Lung (tissue), 12 donors: ENCODE measurements at regions not wholly inside any gene's neighbourhood (a gene's known extent, or its start where the extent isn't known, plus 50 kb on each side); places are given as distances from the start of the nearest gene placed in this dataset. TPM values are rescaled to one million over a fixed set of nuclear protein-coding genes. Genes with fewer than 3 reads are reported as not detected.
"Not testable (repeated sequence)": the region's sequence is repeated elsewhere in the genome, so short reads cannot be mapped to it uniquely, and the experiment has no call there.

Experiments used
- ATAC-seq: fragments of 200-7000 bp; cut with Tn5 transposase; one replicate; pipeline ENCODE4 v1.9.1; 2020; ENCODE audit warnings: moderate number of reproducible peaks; ENCODE audit not compliant: insufficient read depth, low FRiP score
- DNase-seq, 3 donors: peaks; one replicate each; pipeline ENCODE4 v3.0.0-alpha.2; 2013 to 2017
- H3K27ac ChIP-seq, 2 donors: one replicate each; pipeline ENCODE4 v1.5.1; 2013; ENCODE audit warnings: mild to moderate bottlenecking in 2 of 2, moderate library complexity in 2 of 2, control low read depth in 1 of 2, inconsistent platforms in 1 of 2, low read depth in 1 of 2, low read length in 1 of 2
- H3K27me3 ChIP-seq, 3 donors: one replicate each; pipeline ENCODE4 v1.5.1; 2013; ENCODE audit warnings: low read length in 2 of 3; ENCODE audit not compliant: control insufficient read depth in 3 of 3, insufficient read depth in 3 of 3
- H3K36me3 ChIP-seq, 4 donors: one replicate each; pipeline ENCODE4 v1.5.1; 2013; ENCODE audit warnings: low read length in 4 of 4, mild to moderate bottlenecking in 1 of 4, moderate library complexity in 1 of 4; ENCODE audit not compliant: control insufficient read depth in 4 of 4, insufficient read depth in 4 of 4
- H3K4me1 ChIP-seq, 5 donors: one replicate each; pipeline ENCODE4 v1.5.1; 2013; ENCODE audit warnings: low read length in 5 of 5, mild to moderate bottlenecking in 2 of 5, moderate library complexity in 1 of 5; ENCODE audit not compliant: control insufficient read depth in 5 of 5, insufficient read depth in 5 of 5
- H3K4me3 ChIP-seq: one replicate; pipeline ENCODE4 v1.5.1; 2013; ENCODE audit warnings: mild to moderate bottlenecking, control low read depth, moderate library complexity
- H3K9ac ChIP-seq, 2 donors: one replicate each; pipeline ENCODE4 v1.5.1; 2013; ENCODE audit warnings: low read length in 2 of 2, control low read depth in 1 of 2; ENCODE audit not compliant: insufficient read depth in 1 of 2
- H3K9me3 ChIP-seq, 4 donors: one replicate each; pipeline ENCODE4 v1.5.1; 2013; ENCODE audit warnings: low read length in 3 of 4, mild to moderate bottlenecking in 1 of 4, moderate library complexity in 1 of 4; ENCODE audit not compliant: control insufficient read depth in 4 of 4, insufficient read depth in 3 of 4
- WGBS, 2 donors: extraction: QIAGEN DNeasy Blood & Tissue Kit; methylation state at CpG; one replicate each; pipeline ENCODE4 v1.1.7; 2013; 5-methylcytosine and 5-hydroxymethylcytosine counted together
- small RNA-seq: library from RNA; depleted of rRNA; stranded (forward); fragments of <200 nt; gene quantifications from one replicate; pipeline ENCODE3, GENCODE V24; 2014; ENCODE audit warnings: low replicate concordance
- TF ChIP-seq, protein P1 (sequence below): IDR thresholded peaks from 2 replicates; pipeline ENCODE4 v1.5.1; 2012; ENCODE audit warnings: mild to moderate bottlenecking; ENCODE audit errors: control extremely low read depth, extremely low read depth
- donor health status: control.
- donor health status: control.
- donor health status: Bipolar disorder and iron deficiency.
- donor health status: healthy.
- donor health status: DM: yes; HTN: yes; CAD: no.

DNA sequence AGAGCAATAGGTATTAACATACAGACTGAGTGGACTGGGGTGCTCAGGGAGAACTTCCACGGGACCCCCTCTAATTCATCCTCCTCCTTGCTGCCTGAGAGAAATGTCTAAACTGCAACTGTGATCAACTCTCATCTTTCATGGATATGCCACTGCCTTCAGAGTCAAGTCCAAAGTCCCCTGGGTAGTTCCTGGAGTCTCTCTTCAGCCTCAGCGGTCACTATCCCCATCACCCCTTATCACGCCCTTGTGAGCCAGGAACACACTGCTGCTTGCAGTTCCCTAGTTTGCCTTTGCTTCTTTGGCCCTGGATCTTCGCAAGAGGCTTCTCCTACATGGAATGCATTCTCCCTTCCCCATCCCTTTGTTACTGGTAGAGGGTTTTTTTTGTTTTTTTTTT lies 58.7 kb upstream of the AUTS2 start:
- TF ChIP-seq, protein P1, sequence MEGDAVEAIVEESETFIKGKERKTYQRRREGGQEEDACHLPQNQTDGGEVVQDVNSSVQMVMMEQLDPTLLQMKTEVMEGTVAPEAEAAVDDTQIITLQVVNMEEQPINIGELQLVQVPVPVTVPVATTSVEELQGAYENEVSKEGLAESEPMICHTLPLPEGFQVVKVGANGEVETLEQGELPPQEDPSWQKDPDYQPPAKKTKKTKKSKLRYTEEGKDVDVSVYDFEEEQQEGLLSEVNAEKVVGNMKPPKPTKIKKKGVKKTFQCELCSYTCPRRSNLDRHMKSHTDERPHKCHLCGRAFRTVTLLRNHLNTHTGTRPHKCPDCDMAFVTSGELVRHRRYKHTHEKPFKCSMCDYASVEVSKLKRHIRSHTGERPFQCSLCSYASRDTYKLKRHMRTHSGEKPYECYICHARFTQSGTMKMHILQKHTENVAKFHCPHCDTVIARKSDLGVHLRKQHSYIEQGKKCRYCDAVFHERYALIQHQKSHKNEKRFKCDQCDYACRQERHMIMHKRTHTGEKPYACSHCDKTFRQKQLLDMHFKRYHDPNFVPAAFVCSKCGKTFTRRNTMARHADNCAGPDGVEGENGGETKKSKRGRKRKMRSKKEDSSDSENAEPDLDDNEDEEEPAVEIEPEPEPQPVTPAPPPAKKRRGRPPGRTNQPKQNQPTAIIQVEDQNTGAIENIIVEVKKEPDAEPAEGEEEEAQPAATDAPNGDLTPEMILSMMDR: no peak
- 92 to 96% methylated on average over 4 of the region's 4 CpGs for WGBS, 2 donors
- no peak for ATAC-seq

DNA sequence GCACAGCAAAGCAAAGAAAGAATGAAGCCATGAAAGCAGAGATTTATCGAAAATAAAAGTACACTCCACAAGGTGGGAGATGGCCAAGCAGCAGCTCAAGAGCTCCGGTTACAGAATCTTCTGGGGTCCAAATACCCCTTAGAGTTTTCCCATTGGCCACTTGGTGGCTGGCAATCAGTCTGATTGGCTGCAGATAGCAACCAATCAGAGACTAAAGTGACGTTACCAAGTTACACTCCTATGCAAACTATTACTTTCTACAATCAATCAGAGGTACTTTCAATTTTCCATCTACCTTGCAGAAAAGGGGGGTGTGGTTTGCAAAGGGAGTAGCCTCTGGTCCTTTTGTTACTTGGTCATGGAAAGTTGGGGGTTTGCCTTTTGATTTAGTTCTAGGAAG lies 58.0 kb upstream of the AUTS2 start:
- Histone ChIP-seq H3K4me1 (no peaks in the 10 kb centered on the region), H3K27ac (no peak overlapping the region), H3K4me3 (no peak overlapping the region), H3K9me3 (peaks cover 0 to 4% (median 0%) of the 10 kb centered on the region in 4 donors), H3K36me3 (no peaks in the 10 kb centered on the region), H3K27me3 (no peaks in the 10 kb centered on the region), H3K9ac (no peak overlapping the region)
- 91 to 93% methylated on average over 3 of the region's 3 CpGs for WGBS, 2 donors
- ATAC-seq (no peak), DNase-seq (no peak)
- TF ChIP-seq, protein P1: no peak

More for the DNA sequence above, 58.7 kb upstream of the AUTS2 start:
- Histone ChIP-seq H3K9ac (no peak overlapping the region), H3K27me3 (no peaks in the 10 kb centered on the region), H3K4me3 (no peak overlapping the region), H3K27ac (no peak overlapping the region), H3K36me3 (no peaks in the 10 kb centered on the region), H3K4me1 (no peaks in the 10 kb centered on the region), H3K9me3 (peaks cover 0 to 4% (median 0%) of the 10 kb centered on the region in 4 donors)
- no peak for DNase-seq

DNA sequence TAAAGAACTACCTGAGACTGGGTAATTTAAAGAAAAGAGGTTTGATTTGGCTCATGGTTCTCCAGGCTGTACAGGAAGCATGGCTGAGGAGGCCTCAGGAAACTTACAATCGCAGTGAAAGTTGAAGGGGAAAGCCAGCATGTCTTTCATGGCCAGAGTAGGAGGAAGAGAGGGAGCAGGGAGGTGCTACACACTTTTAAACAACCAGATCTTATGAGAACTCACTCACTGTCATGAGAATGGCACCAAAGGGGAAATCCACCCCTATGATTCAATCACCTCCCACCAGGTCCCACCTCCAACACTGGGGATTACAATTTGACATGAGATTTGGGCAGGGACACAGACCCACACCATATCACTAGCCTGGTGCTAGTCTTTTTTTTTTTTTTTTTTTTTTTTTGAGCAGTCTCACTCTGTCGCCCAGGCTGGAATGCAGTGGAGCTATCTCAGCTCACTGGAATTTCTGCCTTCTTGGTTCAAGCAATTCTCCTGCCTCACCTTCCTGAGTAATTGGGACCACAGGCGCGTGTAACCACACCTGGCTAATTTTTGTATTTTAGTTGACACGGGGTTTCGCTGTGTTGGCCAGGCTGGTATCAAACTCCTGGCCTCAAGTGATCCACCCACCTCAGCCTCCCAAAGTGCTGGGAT lies 56.4 kb upstream of the AUTS2 start:
- WGBS, 2 donors: 80 to 85% methylated on average over 6 of the region's 6 CpGs
- ATAC-seq, H3K36me3 ChIP-seq, DNase-seq, H3K27me3 ChIP-seq, H3K9ac ChIP-seq, H3K4me1 ChIP-seq, H3K27ac ChIP-seq, H3K4me3 ChIP-seq, H3K9me3 ChIP-seq: not testable (repeated sequence)

DNA sequence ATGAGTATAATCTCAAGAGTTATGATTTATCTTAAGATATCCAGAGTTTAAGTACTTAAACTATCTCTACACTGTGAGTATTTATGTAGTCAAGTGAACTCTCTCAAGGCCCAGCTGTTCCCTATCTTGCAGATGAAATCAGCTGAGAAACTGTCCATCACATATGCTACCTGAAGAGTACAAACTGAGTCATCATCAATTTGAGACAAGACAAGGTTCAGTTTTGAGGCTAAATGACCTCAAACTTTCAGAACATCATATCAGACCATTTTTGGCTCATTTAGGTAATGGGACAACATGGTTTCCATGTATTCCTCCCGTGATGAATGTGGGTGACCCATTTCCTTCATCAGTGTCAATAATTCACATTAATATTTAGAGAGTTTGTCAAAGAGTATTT lies 53.1 kb upstream of the AUTS2 start:
- no peak for ATAC-seq
- H3K27me3 ChIP-seq: no peaks in the 10 kb centered on the region
- WGBS, 2 donors: 80 to 87% methylated on average over 1 of the region's 1 CpG

More for the DNA sequence above, 53.1 kb upstream of the AUTS2 start:
- TF ChIP-seq, protein P1: no peak
- Histone ChIP-seq H3K9me3 (peaks cover 0 to 4% (median 0%) of the 10 kb centered on the region in 4 donors), H3K27ac (no peak overlapping the region), H3K4me3 (no peak overlapping the region), H3K4me1 (no peaks in the 10 kb centered on the region), H3K36me3 (no peaks in the 10 kb centered on the region), H3K9ac (no peak overlapping the region)
- DNase-seq: no peak

Small RNAs in the stretch of these regions (small RNA-seq; reads per million reads assigned to genes)
- gene MTATP6P21 (not detected), gene RF00019 (not detected), gene RNA5SP231 (not detected), gene RNU6-229P (not detected), gene RNU6-832P (not detected)
